ENCODE measurements at regions not wholly inside any gene's neighbourhood (a gene's known extent, or its start where the extent isn't known, plus 50 kb on each side); places are given as distances from the start of the nearest gene placed in this dataset.

DNA sequence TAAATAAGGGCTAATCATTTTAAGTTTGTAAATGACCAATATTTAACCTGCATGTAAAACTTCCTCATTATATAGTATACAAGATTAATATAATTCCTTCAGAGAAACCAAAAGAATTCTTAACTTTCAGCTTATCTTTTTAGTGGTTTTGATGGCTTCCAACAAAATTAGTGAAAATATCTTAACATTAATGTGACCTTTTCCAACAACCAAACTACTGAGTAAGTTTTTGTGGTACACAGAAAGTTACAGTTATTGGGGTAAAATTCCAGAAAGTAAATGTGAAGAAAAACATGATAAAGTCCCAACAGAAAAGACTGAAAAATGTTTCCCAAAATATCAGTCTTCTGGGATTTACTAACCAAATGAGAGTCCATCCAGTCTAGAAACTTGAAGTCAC is 111.0 kb upstream of the PDE3A start:
- Histone ChIP-seq H3K36me3 (no peaks in the 10 kb centered on the region), H3K4me1 (no peaks in the 10 kb centered on the region), H3K4me3 (no peak overlapping the region), H3K27ac (no peak overlapping the region), H3K27me3 (no peaks in the 10 kb centered on the region), H3K9me3 (no peaks in the 10 kb centered on the region)
- ATAC-seq (no peak), DNase-seq (no peak)
- TF ChIP-seq, protein P1, sequence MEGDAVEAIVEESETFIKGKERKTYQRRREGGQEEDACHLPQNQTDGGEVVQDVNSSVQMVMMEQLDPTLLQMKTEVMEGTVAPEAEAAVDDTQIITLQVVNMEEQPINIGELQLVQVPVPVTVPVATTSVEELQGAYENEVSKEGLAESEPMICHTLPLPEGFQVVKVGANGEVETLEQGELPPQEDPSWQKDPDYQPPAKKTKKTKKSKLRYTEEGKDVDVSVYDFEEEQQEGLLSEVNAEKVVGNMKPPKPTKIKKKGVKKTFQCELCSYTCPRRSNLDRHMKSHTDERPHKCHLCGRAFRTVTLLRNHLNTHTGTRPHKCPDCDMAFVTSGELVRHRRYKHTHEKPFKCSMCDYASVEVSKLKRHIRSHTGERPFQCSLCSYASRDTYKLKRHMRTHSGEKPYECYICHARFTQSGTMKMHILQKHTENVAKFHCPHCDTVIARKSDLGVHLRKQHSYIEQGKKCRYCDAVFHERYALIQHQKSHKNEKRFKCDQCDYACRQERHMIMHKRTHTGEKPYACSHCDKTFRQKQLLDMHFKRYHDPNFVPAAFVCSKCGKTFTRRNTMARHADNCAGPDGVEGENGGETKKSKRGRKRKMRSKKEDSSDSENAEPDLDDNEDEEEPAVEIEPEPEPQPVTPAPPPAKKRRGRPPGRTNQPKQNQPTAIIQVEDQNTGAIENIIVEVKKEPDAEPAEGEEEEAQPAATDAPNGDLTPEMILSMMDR (IDR thresholded peaks at IDR 0.05) = no peak
- TF ChIP-seq POLR2A (IDR thresholded peaks at IDR 0.05) = no peak
- intact Hi-C loops (cut with DNase I) = loop anchor here in 1 of 10 donors (5.0 kb wide), 1 partner anchor 40 kb away; no protein-coding TSS in a partner anchor

DNA sequence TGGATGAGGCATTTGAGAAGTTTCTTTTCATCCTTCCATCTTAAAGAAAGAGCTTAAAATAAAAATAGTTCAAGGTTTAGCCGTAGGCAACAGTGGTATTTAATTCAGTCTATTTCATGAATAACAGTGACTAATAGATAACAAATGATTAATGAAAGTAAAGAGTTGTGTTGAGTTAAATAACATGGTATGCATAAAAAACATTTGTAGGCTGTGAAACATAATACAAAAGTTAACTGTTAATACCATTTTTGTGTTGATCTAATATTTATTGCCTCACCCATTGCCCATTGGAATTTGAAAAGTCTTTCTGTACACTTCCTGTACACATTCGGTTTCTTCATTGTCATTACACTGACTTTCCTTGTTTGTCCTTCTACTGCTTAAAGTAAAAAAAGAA is 108.6 kb upstream of the PDE3A start:
- ATAC-seq (no peak), DNase-seq (no peak)
- H3K36me3 ChIP-seq = no peaks in the 10 kb centered on the region
- H3K4me1 ChIP-seq = no peaks in the 10 kb centered on the region
- intact Hi-C loops (cut with DNase I) = loop anchor here in 2 of 10 donors (5.0 kb wide), 1 partner anchor 42 kb away; no protein-coding TSS in a partner anchor
- no peak overlapping the region for H3K4me3 ChIP-seq
- WGBS, 4 donors = 82 to 85% (median 84%) methylated on average over 2 of the region's 2 CpGs
- H3K27ac ChIP-seq = no peak overlapping the region
- no peaks in the 10 kb centered on the region for H3K27me3 ChIP-seq
- no peaks in the 10 kb centered on the region for H3K9me3 ChIP-seq
- TF ChIP-seq, protein P1 (IDR thresholded peaks at IDR 0.05) = no peak
- TF ChIP-seq POLR2A (IDR thresholded peaks at IDR 0.05) = no peak

DNA sequence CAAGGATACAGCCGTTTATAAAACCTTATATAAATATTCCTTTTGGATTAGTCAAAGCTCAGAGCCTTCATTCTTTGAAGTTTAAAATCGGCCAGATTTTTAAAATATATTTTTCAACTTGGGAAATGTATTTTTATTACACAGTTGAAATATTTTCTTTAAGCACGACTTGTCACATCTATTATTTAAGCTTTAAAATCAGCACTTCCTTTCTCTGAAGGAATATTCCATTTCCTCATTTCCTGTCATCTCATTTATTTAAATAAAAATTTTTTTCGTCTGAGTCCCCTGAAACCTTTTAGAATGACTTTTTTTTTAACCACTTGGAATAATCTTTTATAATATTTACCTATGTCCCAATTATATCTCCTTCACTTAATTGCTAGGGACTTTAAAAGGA is 107.5 kb upstream of the PDE3A start:
- no peak for TF ChIP-seq POLR2A (IDR thresholded peaks at IDR 0.05)
- TF ChIP-seq, protein P1 (IDR thresholded peaks at IDR 0.05) = no peak
- 53 to 64% (median 59%) methylated on average over 4 of the region's 4 CpGs for WGBS, 4 donors
- H3K27me3 ChIP-seq = no peaks in the 10 kb centered on the region
- no peak overlapping the region for H3K27ac ChIP-seq
- intact Hi-C loops (cut with DNase I) = loop anchor here in 1 of 10 donors (5.0 kb wide), 1 partner anchor 44 kb away; no protein-coding TSS in a partner anchor
- H3K36me3 ChIP-seq = no peaks in the 10 kb centered on the region
- no peak overlapping the region for H3K4me3 ChIP-seq
- H3K9me3 ChIP-seq = no peaks in the 10 kb centered on the region
- ATAC-seq (no peak), DNase-seq (no peak)
- H3K4me1 ChIP-seq = no peaks in the 10 kb centered on the region

DNA sequence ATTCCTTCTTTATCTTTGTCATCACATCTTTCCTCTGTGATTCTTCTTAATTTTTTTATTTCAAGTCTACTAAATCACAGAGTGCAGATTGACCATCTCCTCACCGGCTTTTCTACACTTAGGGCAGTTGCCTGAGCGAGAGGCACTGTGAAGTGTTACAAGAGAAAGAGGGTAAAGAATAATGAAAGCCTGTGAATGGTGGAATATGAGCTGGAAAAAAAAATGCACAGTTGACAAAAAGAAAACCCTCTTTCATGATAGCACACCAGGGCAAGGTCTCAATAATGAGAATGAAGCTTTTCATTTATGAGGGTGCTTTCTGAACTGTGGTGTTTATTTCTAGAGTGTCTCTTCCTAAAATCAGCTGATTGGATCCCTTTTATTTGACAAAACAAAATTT is 106.2 kb upstream of the PDE3A start:
- TF ChIP-seq, protein P1 (IDR thresholded peaks at IDR 0.05) = no peak
- no peak for TF ChIP-seq POLR2A (IDR thresholded peaks at IDR 0.05)
- 81 to 95% (median 85%) methylated on average over 2 of the region's 2 CpGs for WGBS, 4 donors
- intact Hi-C loops (cut with DNase I) = loop anchor here in 1 of 10 donors (5.0 kb wide), 1 partner anchor 45 kb away; no protein-coding TSS in a partner anchor
- ATAC-seq (no peak), DNase-seq (no peak)
- no peak overlapping the region for H3K27ac ChIP-seq
- H3K4me1 ChIP-seq = no peaks in the 10 kb centered on the region
- no peak overlapping the region for H3K4me3 ChIP-seq
- no peaks in the 10 kb centered on the region for H3K36me3 ChIP-seq
- H3K27me3 ChIP-seq = no peaks in the 10 kb centered on the region
- H3K9me3 ChIP-seq = no peaks in the 10 kb centered on the region

All from heart left ventricle (tissue), 16 donors.